ENCODE measurements at regions not wholly inside any gene's neighbourhood (a gene's known extent, or its start where the extent isn't known, plus 50 kb on each side); places are given as distances from the start of the nearest gene placed in this dataset.

DNA sequence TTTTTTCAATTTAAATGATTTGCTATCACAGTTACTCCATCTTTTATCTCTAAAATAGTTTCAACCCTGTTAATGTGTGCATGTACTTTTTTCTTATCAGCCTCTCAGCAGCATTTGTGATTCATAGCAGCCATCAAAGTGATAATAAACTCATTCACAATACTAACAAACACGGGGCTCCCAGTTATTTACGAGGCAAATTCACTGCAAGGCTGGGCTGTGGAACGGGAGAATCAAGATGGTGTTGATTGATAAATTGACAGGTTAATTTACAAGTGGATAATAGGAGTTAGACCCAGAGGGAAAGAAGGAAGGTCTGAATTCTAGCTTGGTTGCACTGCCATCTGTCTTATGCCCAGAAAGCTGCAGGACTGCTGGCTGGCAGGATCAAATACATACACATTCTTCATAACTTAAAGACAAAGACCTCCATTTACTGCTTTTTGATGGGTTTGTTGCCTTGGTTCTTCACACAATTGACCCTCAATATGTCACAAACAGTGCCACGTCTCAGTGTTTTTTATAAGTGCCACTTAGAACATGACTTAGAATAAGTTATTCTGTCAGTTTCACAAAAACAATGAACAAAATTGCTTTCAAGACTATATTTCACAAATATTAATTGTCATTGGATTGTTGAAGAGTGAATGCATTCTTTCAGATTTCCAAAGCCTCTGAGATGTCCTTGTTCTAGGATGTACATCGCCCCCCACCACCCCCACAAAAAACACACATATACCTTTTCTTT is 562.8 kb downstream of the NR2F2 start:
- no peak overlapping the region for H3K4me3 ChIP-seq (ENCODE audit: low read depth, low read length)

DNA sequence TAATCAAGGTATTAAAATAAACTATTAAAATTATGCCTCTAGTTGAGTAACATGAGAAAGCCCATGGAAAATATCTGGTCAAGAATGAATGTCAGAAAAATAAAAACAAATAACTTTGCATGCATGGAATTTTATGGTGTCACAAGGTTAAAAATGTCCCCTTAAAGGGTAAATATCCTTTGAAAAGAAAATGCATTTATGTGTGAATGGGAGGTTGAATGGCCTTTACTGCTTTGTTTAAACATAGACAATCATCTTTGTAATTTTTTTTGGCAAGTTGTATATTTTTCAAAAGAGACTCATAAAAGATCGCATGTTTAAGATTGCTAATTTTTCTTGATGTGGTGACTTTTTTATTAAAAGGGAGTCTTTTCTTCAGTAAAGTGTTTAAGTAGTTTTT is 564.2 kb downstream of the NR2F2 start:
- no peak overlapping the region for H3K4me3 ChIP-seq (ENCODE audit: low read depth, low read length)
- TF ChIP-seq, protein P1, sequence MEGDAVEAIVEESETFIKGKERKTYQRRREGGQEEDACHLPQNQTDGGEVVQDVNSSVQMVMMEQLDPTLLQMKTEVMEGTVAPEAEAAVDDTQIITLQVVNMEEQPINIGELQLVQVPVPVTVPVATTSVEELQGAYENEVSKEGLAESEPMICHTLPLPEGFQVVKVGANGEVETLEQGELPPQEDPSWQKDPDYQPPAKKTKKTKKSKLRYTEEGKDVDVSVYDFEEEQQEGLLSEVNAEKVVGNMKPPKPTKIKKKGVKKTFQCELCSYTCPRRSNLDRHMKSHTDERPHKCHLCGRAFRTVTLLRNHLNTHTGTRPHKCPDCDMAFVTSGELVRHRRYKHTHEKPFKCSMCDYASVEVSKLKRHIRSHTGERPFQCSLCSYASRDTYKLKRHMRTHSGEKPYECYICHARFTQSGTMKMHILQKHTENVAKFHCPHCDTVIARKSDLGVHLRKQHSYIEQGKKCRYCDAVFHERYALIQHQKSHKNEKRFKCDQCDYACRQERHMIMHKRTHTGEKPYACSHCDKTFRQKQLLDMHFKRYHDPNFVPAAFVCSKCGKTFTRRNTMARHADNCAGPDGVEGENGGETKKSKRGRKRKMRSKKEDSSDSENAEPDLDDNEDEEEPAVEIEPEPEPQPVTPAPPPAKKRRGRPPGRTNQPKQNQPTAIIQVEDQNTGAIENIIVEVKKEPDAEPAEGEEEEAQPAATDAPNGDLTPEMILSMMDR (IDR thresholded peaks at IDR 0.05; ENCODE audit: low read depth, low read length) = no peak

More for the DNA sequence above, 562.8 kb downstream of the NR2F2 start:
- TF ChIP-seq, protein P1 (IDR thresholded peaks at IDR 0.05; ENCODE audit: low read depth, low read length) = no peak

DNA sequence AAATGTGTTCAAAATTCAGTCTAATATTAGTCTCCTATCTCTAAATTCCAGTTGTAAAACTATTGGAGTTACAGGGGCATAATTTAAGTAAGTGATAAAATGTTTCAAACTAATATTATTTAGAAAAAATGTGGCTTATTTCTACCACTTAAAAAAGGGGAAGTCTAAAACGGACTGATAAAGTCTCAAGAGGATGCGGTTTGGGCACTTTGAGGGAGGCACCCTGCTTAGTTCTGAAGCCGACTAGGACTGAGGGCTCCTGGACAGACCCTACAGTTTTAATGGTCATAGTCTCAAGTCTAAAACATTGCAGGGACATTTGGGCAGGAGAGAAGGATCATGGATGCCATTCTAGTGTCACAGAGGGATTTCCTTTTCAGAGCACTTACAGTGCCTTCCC is 566.3 kb downstream of the NR2F2 start:
- no peak overlapping the region for H3K4me3 ChIP-seq (ENCODE audit: low read depth, low read length)

DNA sequence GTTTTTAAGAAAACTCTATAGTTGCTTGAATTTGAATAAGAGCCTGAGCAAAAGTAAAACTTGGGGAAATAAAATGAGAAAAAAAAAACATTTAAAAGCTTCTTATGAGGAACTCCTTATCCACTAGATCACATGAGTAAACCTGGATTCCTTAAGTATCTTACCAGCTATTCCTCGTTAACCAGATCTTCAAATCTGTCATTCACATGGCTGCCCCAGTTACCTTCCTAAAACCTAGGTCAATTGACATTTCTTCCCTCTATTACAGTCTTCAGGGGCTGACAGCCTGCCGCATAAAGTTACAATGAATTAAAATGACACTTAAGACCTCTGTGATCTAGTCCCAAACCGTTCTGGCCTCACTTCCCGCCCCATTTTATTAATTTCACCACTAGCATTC is 583.6 kb downstream of the NR2F2 start:
- TF ChIP-seq, protein P1 (IDR thresholded peaks at IDR 0.05; ENCODE audit: low read depth, low read length) = no peak
- no peak overlapping the region for H3K4me3 ChIP-seq (ENCODE audit: low read depth, low read length)

More for the DNA sequence above, 566.3 kb downstream of the NR2F2 start:
- TF ChIP-seq, protein P1 (IDR thresholded peaks at IDR 0.05; ENCODE audit: low read depth, low read length) = no peak

DNA sequence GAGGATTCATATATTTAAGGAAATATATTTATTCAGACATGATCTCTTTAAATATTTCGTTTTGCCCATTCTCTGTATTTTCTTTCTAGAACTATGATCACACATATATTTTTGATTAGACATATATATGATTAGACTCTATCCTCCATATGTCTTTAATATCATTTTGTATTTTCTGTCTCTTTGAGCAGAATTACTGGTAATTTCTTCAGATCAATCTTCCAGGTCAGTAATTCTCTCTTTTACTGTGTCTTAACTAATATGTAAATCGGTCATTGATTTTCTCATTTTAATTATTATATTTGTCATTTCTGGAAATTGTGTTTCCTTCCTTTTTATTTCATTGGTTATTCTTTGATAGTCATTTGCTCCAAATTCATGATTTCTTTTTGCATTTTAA is 586.2 kb downstream of the NR2F2 start:
- H3K4me3 ChIP-seq (ENCODE audit: low read depth, low read length) = no peak overlapping the region
- TF ChIP-seq, protein P1 (IDR thresholded peaks at IDR 0.05; ENCODE audit: low read depth, low read length) = no peak

DNA sequence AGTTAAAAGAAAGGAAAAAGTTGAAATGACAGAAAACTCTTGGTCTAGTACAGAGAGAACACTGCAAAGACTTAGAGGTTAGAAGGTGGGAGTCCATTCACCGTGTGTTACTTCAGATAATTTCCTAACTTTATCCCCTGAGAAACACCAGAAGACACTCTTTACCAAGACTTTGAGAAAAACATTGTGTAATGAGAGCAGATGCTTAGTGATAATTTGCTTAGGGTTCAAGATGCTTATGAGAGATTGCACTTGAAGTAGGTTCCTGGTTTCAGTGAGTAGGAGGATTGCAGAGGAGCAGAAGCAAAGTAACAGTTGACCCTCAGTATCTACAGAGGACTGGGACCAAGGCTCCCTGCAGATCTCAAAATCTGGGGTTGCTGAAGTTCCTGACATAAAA is 594.1 kb downstream of the NR2F2 start:
- H3K4me3 ChIP-seq (ENCODE audit: low read depth, low read length) = no peak overlapping the region
- TF ChIP-seq, protein P1 (IDR thresholded peaks at IDR 0.05; ENCODE audit: low read depth, low read length) = no peak

DNA sequence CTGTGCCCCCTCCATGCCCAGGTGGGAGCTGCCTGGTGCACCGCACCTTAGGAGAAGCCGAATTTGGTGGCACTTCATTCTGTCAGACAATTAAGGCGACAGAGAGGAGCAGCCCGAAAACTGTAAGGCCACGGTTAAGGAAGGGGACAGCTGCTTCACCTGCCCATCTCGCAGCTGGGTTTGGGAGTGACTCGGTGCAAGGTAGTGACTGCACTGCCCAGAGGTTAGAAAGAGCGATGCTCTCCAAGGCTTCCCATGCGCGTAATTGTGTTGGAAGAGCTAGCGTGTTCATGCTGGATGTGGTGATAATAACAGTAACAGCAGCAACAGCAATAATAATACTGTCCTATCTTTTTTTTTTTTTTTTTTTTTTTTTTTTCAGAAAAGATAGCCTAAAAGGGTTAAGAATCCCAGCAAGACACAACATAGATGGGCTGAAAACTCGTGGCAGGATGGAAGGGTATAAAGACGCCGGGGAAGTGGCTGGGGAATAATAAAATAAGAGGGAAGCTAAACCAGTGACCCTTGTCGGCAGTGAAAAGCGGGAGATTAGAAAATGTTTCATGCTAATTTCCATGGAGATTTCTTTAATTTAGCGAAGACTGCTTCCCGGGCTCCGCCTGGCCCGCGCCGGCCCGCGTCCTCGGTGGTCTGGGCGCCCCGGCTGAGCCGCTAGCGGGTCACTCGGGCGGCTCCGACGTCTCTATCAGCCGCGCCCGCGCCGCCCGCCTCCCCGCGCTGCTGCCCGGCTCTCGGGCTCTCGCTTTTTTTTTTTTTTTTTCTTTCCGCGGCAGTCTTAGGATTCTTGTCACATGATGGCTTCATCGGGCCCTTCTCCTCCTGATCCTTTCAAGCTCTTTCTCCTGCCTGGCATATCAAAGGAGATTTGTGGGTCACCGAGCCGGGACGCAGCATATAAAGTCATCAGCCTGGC is 617.1 kb downstream of the NR2F2 start:
- H3K4me3 ChIP-seq (ENCODE audit: low read depth, low read length) = no peak overlapping the region
- TF ChIP-seq, protein P1 (IDR thresholded peaks at IDR 0.05; ENCODE audit: low read depth, low read length) = no peak

Data from WI38 (cell line).